Trophoblast cell (in vitro differentiated cells and primary cell): ENCODE measurements at regions not wholly inside any gene's neighbourhood (a gene's known extent, or its start where the extent isn't known, plus 50 kb on each side); places are given as distances from the start of the nearest gene placed in this dataset.

Experiments used
- DNase-seq, 2 donors: peaks; one replicate each; pipeline ENCODE4 v3.0.0-alpha.2; 2016
- H2AFZ ChIP-seq: 2 replicates; pipeline ENCODE4 v1.6.1; 2013; ENCODE audit warnings: low read length, moderate library complexity, mild to moderate bottlenecking; ENCODE audit not compliant: insufficient read depth, poor library complexity
- H2AK5ac ChIP-seq: 2 replicates; pipeline ENCODE4 v1.6.1; 2013; ENCODE audit warnings: mild to moderate bottlenecking, low read length
- H2BK120ac ChIP-seq: 2 replicates; pipeline ENCODE4 v1.6.1; 2013; ENCODE audit warnings: low read length, mild to moderate bottlenecking, moderate library complexity; ENCODE audit not compliant: insufficient read depth, poor library complexity
- H2BK12ac ChIP-seq: 2 replicates; pipeline ENCODE4 v1.6.1; 2013; ENCODE audit warnings: mild to moderate bottlenecking, low read length, moderate library complexity
- H2BK5ac ChIP-seq: 2 replicates; pipeline ENCODE4 v1.6.1; 2013; ENCODE audit warnings: low read length, low read depth, moderate library complexity, mild to moderate bottlenecking; ENCODE audit not compliant: poor library complexity
- H3K14ac ChIP-seq: 2 replicates; pipeline ENCODE4 v1.6.1; 2013; ENCODE audit warnings: mild to moderate bottlenecking, low read length
- H3K18ac ChIP-seq: 2 replicates; pipeline ENCODE4 v1.6.1; 2013; ENCODE audit warnings: mild to moderate bottlenecking, low read length
- H3K23ac ChIP-seq: 2 replicates; pipeline ENCODE4 v1.6.1; 2013; ENCODE audit warnings: low read length
- H3K27ac ChIP-seq: 2 replicates; pipeline ENCODE4 v1.5.1; 2013; ENCODE audit warnings: low read depth, mild to moderate bottlenecking, inconsistent platforms, low read length, moderate library complexity
- H3K27me3 ChIP-seq: 2 replicates; pipeline ENCODE4 v1.6.1; 2013; ENCODE audit warnings: inconsistent platforms, mild to moderate bottlenecking, low read length, moderate library complexity; ENCODE audit not compliant: insufficient read depth
- H3K36me3 ChIP-seq, 2 experiments: 1 replicate in 1 of 2; 2 replicates in 1 of 2; pipeline ENCODE4 v1.6.1; 2013; ENCODE audit warnings: low read length in 2 of 2, mild to moderate bottlenecking in 2 of 2, moderate library complexity in 1 of 2; ENCODE audit not compliant: insufficient read depth in 2 of 2, control insufficient read depth in 1 of 2
- H3K4ac ChIP-seq: 2 replicates; pipeline ENCODE4 v1.6.1; 2013; ENCODE audit warnings: low read depth, mild to moderate bottlenecking, low read length, moderate library complexity
- H3K4me1 ChIP-seq, 2 experiments: 1 replicate in 1 of 2; 2 replicates in 1 of 2; pipeline ENCODE4 v1.6.1; 2013; ENCODE audit warnings: low read length in 2 of 2, mild to moderate bottlenecking in 2 of 2, moderate library complexity in 1 of 2; ENCODE audit not compliant: insufficient read depth in 2 of 2, control insufficient read depth in 1 of 2
- H3K4me2 ChIP-seq: 2 replicates; pipeline ENCODE4 v1.6.1; 2013; ENCODE audit warnings: inconsistent platforms, mild to moderate bottlenecking, low read length, moderate library complexity
- H3K4me3 ChIP-seq: 2 replicates; pipeline ENCODE4 v1.5.1; 2013; ENCODE audit warnings: mild to moderate bottlenecking, low read depth, low read length, inconsistent platforms
- H3K79me1 ChIP-seq: one replicate; pipeline ENCODE4 v1.6.1; 2013; ENCODE audit warnings: low read length
- H3K79me2 ChIP-seq: 2 replicates; pipeline ENCODE4 v1.6.1; 2013; ENCODE audit warnings: low read length, mild to moderate bottlenecking; ENCODE audit not compliant: control insufficient read depth, insufficient read depth, poor library complexity
- H3K9ac ChIP-seq: 2 replicates; pipeline ENCODE4 v1.6.1; 2013; ENCODE audit warnings: mild to moderate bottlenecking, low read length
- H3K9me3 ChIP-seq: 2 replicates; pipeline ENCODE4 v1.6.1; 2013; ENCODE audit warnings: low read depth, mild to moderate bottlenecking, control low read depth, inconsistent platforms, low read length; ENCODE audit not compliant: insufficient read depth
- H4K12ac ChIP-seq: 2 replicates; pipeline ENCODE4 v1.6.1; 2013; ENCODE audit warnings: low read depth, mild to moderate bottlenecking, low read length, moderate library complexity
- H4K8ac ChIP-seq: 2 replicates; pipeline ENCODE4 v1.6.1; 2013; ENCODE audit warnings: low read depth, mild to moderate bottlenecking, low read length, moderate library complexity
- H4K91ac ChIP-seq: one replicate; pipeline ENCODE4 v1.6.1; 2013; ENCODE audit warnings: low read depth, mild to moderate bottlenecking, low read length, moderate library complexity
- WGBS: extraction: QIAGEN DNeasy Blood & Tissue Kit; methylation state at CpG from one replicate; pipeline ENCODE4 v1.1.7; 2013; ENCODE audit warnings: missing lambda C conversion rate; ENCODE audit not compliant: insufficient read length, insufficient coverage; ENCODE audit errors: extremely low coverage; 5-methylcytosine and 5-hydroxymethylcytosine counted together

DNA sequence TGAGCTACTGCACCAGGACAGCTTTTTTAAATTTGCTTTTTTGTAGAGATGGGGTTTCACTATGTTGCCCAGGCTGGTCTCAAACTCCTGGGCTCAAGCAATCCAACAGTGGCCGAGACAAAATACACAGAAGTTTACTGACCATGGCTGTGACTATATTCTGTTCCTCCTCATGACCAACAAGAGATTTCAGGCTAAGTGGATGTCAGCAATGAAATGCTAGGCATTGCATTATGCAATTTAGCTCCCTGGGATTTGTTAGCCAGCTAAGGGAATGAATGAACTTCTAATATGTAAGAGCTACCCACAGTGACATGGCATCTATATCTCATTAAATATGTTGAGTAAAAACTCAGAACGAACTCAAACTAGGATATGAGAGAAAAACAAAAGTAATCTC is 81.9 kb upstream of the MBOAT2 start:
- Histone ChIP-seq H3K4me3 (no peak overlapping the region), H2AK5ac (no peak overlapping the region), H3K4ac (no peak overlapping the region), H3K14ac (no peak overlapping the region), H3K79me1 (no peaks in the 10 kb centered on the region), H3K9ac (no peak overlapping the region), H3K23ac (no peak overlapping the region), H2BK12ac (no peak overlapping the region), H4K12ac (no peak overlapping the region), H3K18ac (no peak overlapping the region), H3K79me2 (no peaks in the 10 kb centered on the region), H4K91ac (no peak overlapping the region), H2AFZ (no peak overlapping the region), H3K36me3 (no peaks in the 10 kb centered on the region), H2BK120ac (no peak overlapping the region), H3K27ac (no peak overlapping the region), H3K4me1 (peaks cover 0 to 2% of the 10 kb centered on the region in 2 experiments), H3K27me3 (no peaks in the 10 kb centered on the region), H2BK5ac (no peak overlapping the region), H3K4me2 (no peak overlapping the region), H4K8ac (no peak overlapping the region), H3K9me3 (no peaks in the 10 kb centered on the region)
- peak in 1 of 2 donors; percentile 10 for DNase-seq
- WGBS: no CpG with 5 or more reads among the region's 2 CpGs

- H4K8ac ChIP-seq: no peak overlapping the region
- H3K4me2 ChIP-seq: no peak overlapping the region
- no peak for DNase-seq
- H3K79me1 ChIP-seq: no peaks in the 10 kb centered on the region
- H3K9me3 ChIP-seq: no peaks in the 10 kb centered on the region
- peaks cover 0 to 2% of the 10 kb centered on the region in 2 experiments for H3K4me1 ChIP-seq
- H3K4me3 ChIP-seq: no peak overlapping the region
- H4K91ac ChIP-seq: no peak overlapping the region
- no peak overlapping the region for H2AK5ac ChIP-seq
- WGBS: no CpG with 5 or more reads among the region's 3 CpGs
- H3K9ac ChIP-seq: no peak overlapping the region
- no peak overlapping the region for H2AFZ ChIP-seq
- no peaks in the 10 kb centered on the region for H3K27me3 ChIP-seq
- H3K23ac ChIP-seq: no peak overlapping the region
- no peak overlapping the region for H4K12ac ChIP-seq
- no peak overlapping the region for H3K18ac ChIP-seq
- no peak overlapping the region for H2BK5ac ChIP-seq
- no peak overlapping the region for H2BK12ac ChIP-seq
- no peak overlapping the region for H3K14ac ChIP-seq
- H2BK120ac ChIP-seq: no peak overlapping the region
- H3K36me3 ChIP-seq: no peaks in the 10 kb centered on the region
- no peak overlapping the region for H3K27ac ChIP-seq
- H3K79me2 ChIP-seq: no peaks in the 10 kb centered on the region
- no peak overlapping the region for H3K4ac ChIP-seq
Observed at GRCh38 chr2:9083287-9083686, 79.8 kb upstream of the MBOAT2 start.

- Histone ChIP-seq H3K4me1 (peaks cover 0 to 2% of the 10 kb centered on the region in 2 experiments), H4K91ac (no peak overlapping the region), H2AFZ (no peak overlapping the region), H3K27me3 (no peaks in the 10 kb centered on the region), H3K79me2 (no peaks in the 10 kb centered on the region), H3K27ac (no peak overlapping the region), H3K9ac (no peak overlapping the region), H2BK120ac (no peak overlapping the region), H3K18ac (no peak overlapping the region), H3K23ac (no peak overlapping the region), H3K9me3 (no peaks in the 10 kb centered on the region), H2BK12ac (no peak overlapping the region), H3K79me1 (no peaks in the 10 kb centered on the region), H4K8ac (no peak overlapping the region), H3K4ac (no peak overlapping the region), H3K14ac (no peak overlapping the region), H2BK5ac (no peak overlapping the region), H3K36me3 (no peaks in the 10 kb centered on the region), H3K4me2 (no peak overlapping the region), H2AK5ac (no peak overlapping the region), H3K4me3 (no peak overlapping the region), H4K12ac (no peak overlapping the region)
- DNase-seq: no peak
Observed at GRCh38 chr2:9082158-9082557, 78.7 kb upstream of the MBOAT2 start.

DNA sequence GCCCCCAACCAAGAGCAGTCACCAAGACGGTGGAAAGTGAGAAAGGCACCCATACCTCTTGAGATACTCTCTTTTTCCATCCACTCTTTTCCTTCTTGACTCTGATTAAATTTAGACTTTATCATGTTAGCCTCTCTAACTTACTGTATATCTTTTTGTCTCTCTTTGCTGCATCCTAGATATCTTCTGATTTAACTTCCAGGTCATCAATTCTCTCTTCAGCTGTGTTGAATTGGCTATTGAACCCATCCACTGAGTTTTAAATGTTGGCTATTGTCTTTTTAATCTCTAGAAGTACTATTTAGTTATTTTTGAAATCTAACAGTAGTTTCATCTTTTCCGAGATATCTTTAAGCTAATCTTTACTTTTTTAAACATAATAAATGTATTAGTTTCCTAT is 78.3 kb upstream of the MBOAT2 start:
- no peaks in the 10 kb centered on the region for H3K27me3 ChIP-seq
- H3K4me3 ChIP-seq: no peak overlapping the region
- no peak overlapping the region for H3K18ac ChIP-seq
- no peak overlapping the region for H2AK5ac ChIP-seq
- WGBS: no CpG with 5 or more reads among the region's 2 CpGs
- no peak overlapping the region for H3K23ac ChIP-seq
- no peak overlapping the region for H2BK120ac ChIP-seq
- H3K79me2 ChIP-seq: no peaks in the 10 kb centered on the region
- no peaks in the 10 kb centered on the region for H3K79me1 ChIP-seq
- no peak for DNase-seq
- H4K8ac ChIP-seq: no peak overlapping the region
- no peak overlapping the region for H3K27ac ChIP-seq
- H3K4me2 ChIP-seq: no peak overlapping the region
- H3K36me3 ChIP-seq: no peaks in the 10 kb centered on the region
- no peaks in the 10 kb centered on the region for H3K9me3 ChIP-seq
- no peak overlapping the region for H4K12ac ChIP-seq
- H2BK12ac ChIP-seq: no peak overlapping the region
- H3K4me1 ChIP-seq: peaks cover 0 to 2% of the 10 kb centered on the region in 2 experiments
- H2AFZ ChIP-seq: no peak overlapping the region
- no peak overlapping the region for H3K14ac ChIP-seq
- no peak overlapping the region for H2BK5ac ChIP-seq
- no peak overlapping the region for H3K9ac ChIP-seq
- H3K4ac ChIP-seq: no peak overlapping the region
- no peak overlapping the region for H4K91ac ChIP-seq
